ENCODE measurements at regions not wholly inside any gene's neighbourhood (a gene's known extent, or its start where the extent isn't known, plus 50 kb on each side); places are given as distances from the start of the nearest gene placed in this dataset.
"Not testable (repeated sequence)": the region's sequence is repeated elsewhere in the genome, so short reads cannot be mapped to it uniquely, and the experiment has no call there.

- no peak overlapping the region for H3K27ac Mint-ChIP-seq (ENCODE audit: unreplicated experiment)
These were observed 615.4 kb upstream of the MIR17HG start for GRCh38 chr13:90732049-90732448.

GRCh38 chr13:90734497-90734896 lies 613.0 kb upstream of the MIR17HG start:
- not testable (repeated sequence) for H3K9me3 Mint-ChIP-seq (ENCODE audit: unreplicated experiment); H3K4me3 Mint-ChIP-seq (ENCODE audit: unreplicated experiment); H3K27me3 Mint-ChIP-seq (ENCODE audit: unreplicated experiment); H3K4me1 Mint-ChIP-seq (ENCODE audit: unreplicated experiment); H3K36me3 Mint-ChIP-seq (ENCODE audit: low read depth, unreplicated experiment); H3K27ac Mint-ChIP-seq (ENCODE audit: unreplicated experiment); DNase-seq (ENCODE audit: low spot score)

More at GRCh38 chr13:90732049-90732448, 615.4 kb upstream of the MIR17HG start:
- peak; percentile 7 for DNase-seq (ENCODE audit: low spot score)
- Mint-ChIP-seq H3K4me3 (ENCODE audit: unreplicated experiment) (no peak overlapping the region), H3K36me3 (ENCODE audit: low read depth, unreplicated experiment) (no peaks in the 10 kb centered on the region), H3K9me3 (ENCODE audit: unreplicated experiment) (peaks cover 5% of the 10 kb centered on the region), H3K27me3 (ENCODE audit: unreplicated experiment) (peaks cover 3% of the 10 kb centered on the region), H3K4me1 (ENCODE audit: unreplicated experiment) (no peaks in the 10 kb centered on the region)
- no peak for TF ChIP-seq CTCF (IDR thresholded peaks at IDR 0.05; ENCODE audit: unreplicated experiment)

DNA sequence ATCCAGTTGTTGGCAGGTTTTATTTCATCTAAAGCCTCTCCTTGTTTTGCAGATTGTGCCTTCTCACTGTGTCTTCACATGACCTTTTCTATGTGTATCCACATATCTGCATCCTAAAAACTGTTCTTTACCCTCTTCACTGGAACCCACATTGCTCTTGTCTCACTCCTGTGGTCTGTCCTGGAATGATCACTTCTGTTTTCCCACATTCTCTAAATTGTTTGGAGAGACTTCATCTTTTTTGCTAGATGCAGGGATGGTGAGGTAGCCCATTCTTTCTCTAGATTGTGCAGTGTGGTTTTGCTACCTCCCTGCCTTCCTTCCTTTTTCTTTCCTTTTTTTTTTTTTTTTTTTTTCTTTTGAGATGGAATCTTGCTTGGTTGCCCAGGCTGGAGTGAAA lies 608.6 kb upstream of the MIR17HG start:
- Mint-ChIP-seq H3K9me3 (ENCODE audit: unreplicated experiment) (peaks cover 5% of the 10 kb centered on the region), H3K36me3 (ENCODE audit: low read depth, unreplicated experiment) (no peaks in the 10 kb centered on the region), H3K27ac (ENCODE audit: unreplicated experiment) (no peak overlapping the region), H3K4me3 (ENCODE audit: unreplicated experiment) (no peak overlapping the region), H3K27me3 (ENCODE audit: unreplicated experiment) (peaks cover 2% of the 10 kb centered on the region), H3K4me1 (ENCODE audit: unreplicated experiment) (no peaks in the 10 kb centered on the region)
- no peak for DNase-seq (ENCODE audit: low spot score)
- TF ChIP-seq CTCF (IDR thresholded peaks at IDR 0.05; ENCODE audit: unreplicated experiment), result no peak

DNA sequence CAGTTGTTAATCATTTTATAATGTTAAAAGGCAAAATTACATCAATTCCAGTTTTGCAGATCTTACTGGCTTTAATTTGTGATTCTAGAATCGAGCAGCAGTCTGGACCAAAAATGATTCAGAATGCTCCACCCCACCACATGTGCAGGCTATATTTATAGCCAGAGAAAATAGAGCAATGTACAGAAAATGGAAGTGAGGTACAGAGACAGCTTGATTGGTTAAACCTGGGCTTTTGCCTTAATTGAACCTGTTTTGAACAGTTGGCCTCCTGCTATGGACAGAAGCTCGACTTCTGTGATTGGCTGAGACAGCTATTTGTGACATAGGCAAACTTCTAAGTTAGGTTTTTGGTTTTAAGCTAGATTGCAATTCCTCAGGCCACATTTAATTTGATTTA lies 607.4 kb upstream of the MIR17HG start:
- Mint-ChIP-seq H3K27me3 (ENCODE audit: unreplicated experiment) (peaks cover 2% of the 10 kb centered on the region), H3K27ac (ENCODE audit: unreplicated experiment) (no peak overlapping the region), H3K4me1 (ENCODE audit: unreplicated experiment) (no peaks in the 10 kb centered on the region), H3K36me3 (ENCODE audit: low read depth, unreplicated experiment) (no peaks in the 10 kb centered on the region), H3K4me3 (ENCODE audit: unreplicated experiment) (no peak overlapping the region), H3K9me3 (ENCODE audit: unreplicated experiment) (peaks cover 5% of the 10 kb centered on the region)
- no peak for TF ChIP-seq CTCF (IDR thresholded peaks at IDR 0.05; ENCODE audit: unreplicated experiment)
- DNase-seq (ENCODE audit: low spot score), result no peak

DNA sequence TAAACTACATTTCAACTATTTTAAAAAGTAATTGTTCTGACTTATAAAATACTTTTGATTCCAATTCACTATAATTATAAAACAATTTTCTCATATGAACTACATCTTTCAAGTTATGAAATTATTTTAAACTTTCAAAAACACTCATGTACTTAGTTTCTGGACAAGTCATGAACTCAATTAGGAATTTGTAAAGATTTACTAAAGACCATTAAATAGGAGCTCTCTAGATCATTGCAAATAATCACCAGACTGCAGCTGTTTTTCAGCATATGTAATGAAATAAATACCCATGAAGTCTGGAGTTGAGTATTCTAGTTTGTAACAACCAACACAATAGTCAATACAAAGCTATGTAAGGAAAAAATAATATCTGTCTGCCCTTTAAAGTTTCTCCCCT lies 605.1 kb upstream of the MIR17HG start:
- no peak for TF ChIP-seq CTCF (IDR thresholded peaks at IDR 0.05; ENCODE audit: unreplicated experiment)
- DNase-seq (ENCODE audit: low spot score), result no peak
- Mint-ChIP-seq H3K4me3 (ENCODE audit: unreplicated experiment) (no peak overlapping the region), H3K27ac (ENCODE audit: unreplicated experiment) (no peak overlapping the region), H3K36me3 (ENCODE audit: low read depth, unreplicated experiment) (no peaks in the 10 kb centered on the region), H3K9me3 (ENCODE audit: unreplicated experiment) (no peaks in the 10 kb centered on the region), H3K27me3 (ENCODE audit: unreplicated experiment) (no peaks in the 10 kb centered on the region), H3K4me1 (ENCODE audit: unreplicated experiment) (no peaks in the 10 kb centered on the region)

- H3K27ac Mint-ChIP-seq (ENCODE audit: unreplicated experiment), result no peak overlapping the region
These were observed 601.3 kb upstream of the MIR17HG start for GRCh38 chr13:90746230-90746629.

More at GRCh38 chr13:90746230-90746629, 601.3 kb upstream of the MIR17HG start:
- no peak for DNase-seq (ENCODE audit: low spot score)
- peaks cover 2% of the 10 kb centered on the region for H3K4me1 Mint-ChIP-seq (ENCODE audit: unreplicated experiment)
- H3K27me3 Mint-ChIP-seq (ENCODE audit: unreplicated experiment), result no peaks in the 10 kb centered on the region
- no peak overlapping the region for H3K4me3 Mint-ChIP-seq (ENCODE audit: unreplicated experiment)
- H3K36me3 Mint-ChIP-seq (ENCODE audit: low read depth, unreplicated experiment), result no peaks in the 10 kb centered on the region
- H3K9me3 Mint-ChIP-seq (ENCODE audit: unreplicated experiment), result no peaks in the 10 kb centered on the region
- no peak for TF ChIP-seq CTCF (IDR thresholded peaks at IDR 0.05; ENCODE audit: unreplicated experiment)
